Spinal cord (tissue), 9 donors: ENCODE measurements at regions not wholly inside any gene's neighbourhood (a gene's known extent, or its start where the extent isn't known, plus 50 kb on each side); places are given as distances from the start of the nearest gene placed in this dataset.

Experiments used
- DNase-seq, 6 donors: peaks; one replicate each; pipeline versions ENCODE4 v3.0.0 to v3.0.0-alpha.2; 2013 to 2015; ENCODE audit warnings: low spot score in 6 of 6, low read depth in 4 of 6
- H3K27ac ChIP-seq: one replicate; pipeline ENCODE4 v1.5.1; 2013; ENCODE audit warnings: low read depth, low read length, control low read depth
- H3K27me3 ChIP-seq: one replicate; pipeline ENCODE4 v1.6.1; 2013; ENCODE audit warnings: low read length; ENCODE audit not compliant: control insufficient read depth, insufficient read depth
- H3K36me3 ChIP-seq: one replicate; pipeline ENCODE4 v1.6.1; 2013; ENCODE audit warnings: low read length; ENCODE audit not compliant: control insufficient read depth, insufficient read depth
- H3K4me1 ChIP-seq: one replicate; pipeline ENCODE4 v1.6.1; 2013; ENCODE audit warnings: low read length; ENCODE audit not compliant: control insufficient read depth, insufficient read depth
- H3K4me3 ChIP-seq: one replicate; pipeline ENCODE4 v1.5.1; 2013; ENCODE audit warnings: low read depth, low read length, control low read depth
- H3K9me3 ChIP-seq: one replicate; pipeline ENCODE4 v1.6.1; 2013; ENCODE audit warnings: low read length; ENCODE audit not compliant: control insufficient read depth, insufficient read depth
- WGBS: methylation state at CpG from one replicate; pipeline ENCODE4 v1.1.5; 2013; ENCODE audit warnings: missing lambda C conversion rate; ENCODE audit not compliant: insufficient coverage; 5-methylcytosine and 5-hydroxymethylcytosine counted together
- donor health status: healthy.

- 96% methylated on average over 11 of the region's 12 CpGs for WGBS
- H3K27me3 ChIP-seq, result no peaks in the 10 kb centered on the region
Measured at GRCh38 chr22:49282596-49282995, 545.1 kb downstream of the BRD1 start.

GRCh38 chr22:49281467-49282340, 546.0 kb downstream of the BRD1 start:
- Histone ChIP-seq H3K4me1 (peaks cover 8% of the 10 kb centered on the region), H3K4me3 (no peak overlapping the region), H3K9me3 (no peaks in the 10 kb centered on the region), H3K27ac (no peak overlapping the region), H3K36me3 (no peaks in the 10 kb centered on the region), H3K27me3 (no peaks in the 10 kb centered on the region)
- DNase-seq, result no peak
- WGBS, result 89% methylated on average over 10 of the region's 14 CpGs

More at GRCh38 chr22:49282596-49282995, 545.1 kb downstream of the BRD1 start:
- no peak overlapping the region for H3K27ac ChIP-seq
- no peak for DNase-seq
- no peaks in the 10 kb centered on the region for H3K36me3 ChIP-seq
- peaks cover 8% of the 10 kb centered on the region for H3K4me1 ChIP-seq
- H3K9me3 ChIP-seq, result no peaks in the 10 kb centered on the region
- no peak overlapping the region for H3K4me3 ChIP-seq

- no peak overlapping the region for H3K27ac ChIP-seq
- H3K27me3 ChIP-seq, result no peaks in the 10 kb centered on the region
- peak in 1 of 6 donors; percentile 33 for DNase-seq
- H3K4me1 ChIP-seq, result peaks cover 3% of the 10 kb centered on the region
- 47% methylated on average over 7 of the region's 9 CpGs for WGBS
- H3K4me3 ChIP-seq, result no peak overlapping the region
- no peaks in the 10 kb centered on the region for H3K9me3 ChIP-seq
- no peaks in the 10 kb centered on the region for H3K36me3 ChIP-seq
Measured at GRCh38 chr22:49278340-49278739, 549.3 kb downstream of the BRD1 start.

GRCh38 chr22:49276567-49276966, 551.1 kb downstream of the BRD1 start:
- Histone ChIP-seq H3K9me3 (no peaks in the 10 kb centered on the region), H3K27ac (no peak overlapping the region), H3K4me3 (no peak overlapping the region), H3K27me3 (no peaks in the 10 kb centered on the region), H3K36me3 (no peaks in the 10 kb centered on the region), H3K4me1 (peaks cover 3% of the 10 kb centered on the region)
- WGBS, result 92% methylated on average over 8 of the region's 10 CpGs
- DNase-seq, result no peak

- no peak overlapping the region for H3K27ac ChIP-seq
- H3K36me3 ChIP-seq, result no peaks in the 10 kb centered on the region
- no peak overlapping the region for H3K4me3 ChIP-seq
- no peaks in the 10 kb centered on the region for H3K9me3 ChIP-seq
- H3K4me1 ChIP-seq, result peaks cover 3% of the 10 kb centered on the region
- WGBS, result 78% methylated on average over 8 of the region's 16 CpGs
- DNase-seq, result no peak
- no peaks in the 10 kb centered on the region for H3K27me3 ChIP-seq
Measured at GRCh38 chr22:49274754-49275380, 552.8 kb downstream of the BRD1 start.

- Histone ChIP-seq H3K4me3 (no peak overlapping the region), H3K27ac (no peak overlapping the region), H3K9me3 (no peaks in the 10 kb centered on the region), H3K36me3 (no peaks in the 10 kb centered on the region), H3K27me3 (no peaks in the 10 kb centered on the region), H3K4me1 (no peaks in the 10 kb centered on the region)
- no peak for DNase-seq
- 91% methylated on average over 9 of the region's 17 CpGs for WGBS
Measured at GRCh38 chr22:49272546-49273125, 555.0 kb downstream of the BRD1 start.

- 94% methylated on average over 5 of the region's 5 CpGs for WGBS
- Histone ChIP-seq H3K4me3 (no peak overlapping the region), H3K27ac (no peak overlapping the region), H3K4me1 (peaks cover 2% of the 10 kb centered on the region), H3K36me3 (no peaks in the 10 kb centered on the region), H3K9me3 (no peaks in the 10 kb centered on the region), H3K27me3 (no peaks in the 10 kb centered on the region)
- no peak for DNase-seq
Measured at GRCh38 chr22:49271831-49272230, 555.8 kb downstream of the BRD1 start.

GRCh38 chr22:49271369-49271727, 556.3 kb downstream of the BRD1 start:
- no peak for DNase-seq
- Histone ChIP-seq H3K27me3 (peaks cover 2% of the 10 kb centered on the region), H3K9me3 (no peaks in the 10 kb centered on the region), H3K36me3 (no peaks in the 10 kb centered on the region), H3K4me3 (no peak overlapping the region), H3K4me1 (peaks cover 7% of the 10 kb centered on the region), H3K27ac (no peak overlapping the region)

- Histone ChIP-seq H3K4me1 (peaks cover 7% of the 10 kb centered on the region), H3K36me3 (no peaks in the 10 kb centered on the region), H3K27me3 (peaks cover 2% of the 10 kb centered on the region), H3K27ac (no peak overlapping the region), H3K4me3 (no peak overlapping the region), H3K9me3 (no peaks in the 10 kb centered on the region)
- DNase-seq, result no peak
- WGBS, result 93% methylated on average over 15 of the region's 17 CpGs
Measured at GRCh38 chr22:49270595-49271368, 556.9 kb downstream of the BRD1 start.
